ENCODE measurements at regions not wholly inside any gene's neighbourhood (a gene's known extent, or its start where the extent isn't known, plus 50 kb on each side); places are given as distances from the start of the nearest gene placed in this dataset.

GRCh38 chr20:4556781-4557180, 129.5 kb upstream of the PRNP start:
- no peak for DNase-seq

GRCh38 chr20:4555188-4555890, 130.9 kb upstream of the PRNP start:
- no peak for DNase-seq

GRCh38 chr20:4554346-4554745, 131.9 kb upstream of the PRNP start:
- DNase-seq: no peak

- no peak for DNase-seq
Measured at GRCh38 chr20:4552075-4552640, 134.1 kb upstream of the PRNP start.

- DNase-seq: no peak
Measured at GRCh38 chr20:4550740-4551139, 135.5 kb upstream of the PRNP start.

- no peak for DNase-seq
Measured at GRCh38 chr20:4549711-4550259, 136.5 kb upstream of the PRNP start.

GRCh38 chr20:4548552-4548951, 137.7 kb upstream of the PRNP start:
- no peak for DNase-seq

- DNase-seq: no peak
Measured at GRCh38 chr20:4546786-4547185, 139.5 kb upstream of the PRNP start.

GRCh38 chr20:4546342-4546741, 139.9 kb upstream of the PRNP start:
- DNase-seq: no peak

GRCh38 chr20:4545526-4545925, 140.7 kb upstream of the PRNP start:
- DNase-seq: no peak

GRCh38 chr20:4544765-4545164, 141.5 kb upstream of the PRNP start:
- DNase-seq: no peak

GRCh38 chr20:4542270-4542669, 144.0 kb upstream of the PRNP start:
- no peak for DNase-seq

GRCh38 chr20:4534315-4534714, 151.9 kb upstream of the PRNP start:
- DNase-seq: no peak

- no peak for DNase-seq
Measured at GRCh38 chr20:4533368-4534133, 152.7 kb upstream of the PRNP start.

GRCh38 chr20:4532772-4533171, 153.5 kb upstream of the PRNP start:
- no peak for DNase-seq

- DNase-seq: no peak
Measured at GRCh38 chr20:4524792-4525191, 161.5 kb upstream of the PRNP start.

- DNase-seq: no peak
Measured at GRCh38 chr20:4524307-4524706, 161.9 kb upstream of the PRNP start.

GRCh38 chr20:4522310-4522709, 163.9 kb upstream of the PRNP start:
- DNase-seq: no peak

- DNase-seq: no peak
Measured at GRCh38 chr20:4521170-4521968, 164.9 kb upstream of the PRNP start.

GRCh38 chr20:4519534-4519933, 166.7 kb upstream of the PRNP start:
- no peak for DNase-seq

GRCh38 chr20:4516876-4517275, 169.4 kb upstream of the PRNP start:
- DNase-seq: no peak

GRCh38 chr20:4513720-4514119, 172.5 kb upstream of the PRNP start:
- DNase-seq: no peak

GRCh38 chr20:4512891-4513550, 173.2 kb upstream of the PRNP start:
- no peak for DNase-seq
